HepG2 (cell line): ENCODE measurements at regions not wholly inside any gene's neighbourhood (a gene's known extent, or its start where the extent isn't known, plus 50 kb on each side); places are given as distances from the start of the nearest gene placed in this dataset.

ENCODE experiments used
- ATAC-seq: fragments of 200-7000 bp; cut with Tn5 transposase; 3 replicates; pipeline ENCODE4 v1.9.1; 2020; ENCODE audit warnings: mild to moderate bottlenecking, moderate library complexity
- BruUV-seq: library from RNA; stranded (reverse); fragments of 400-500 nt; replicated peaks from 2 replicates; lab custom pipeline; 2021; lab: Mats Ljungman, UMichigan
- CTCF ChIA-PET: fragments of 300-600 bp; formaldehyde crosslinking; extraction: SDS; loops from one replicate; lab custom pipeline; 2021; ENCODE audit warnings: low total read pairs, inconsistent platforms, low intra/inter-chr PET ratio; lab: Yijun Ruan, JAX
- POLR2A ChIA-PET: fragments of 350-600 bp; sonication (Branson Sonifier 250); formaldehyde crosslinking; loops from one replicate; lab custom pipeline; 2020; ENCODE audit warnings: antibody characterized with exemption, inconsistent platforms; lab: Yijun Ruan, JAX
- DNase-seq: peaks from one replicate; pipeline ENCODE4 v3.0.0-alpha.2; 2015; ENCODE audit warnings: low spot score
- FAIRE-seq: peaks from 3 replicates; lab custom pipeline; 2011; peaks lifted over from hg19 to GRCh38; lab: Jason Lieb, UNC
- H2AFZ ChIP-seq: one replicate; pipeline ENCODE4 v1.6.1; 2011; ENCODE audit warnings: low read length, inconsistent platforms
- H3K27ac ChIP-seq: fragments of 300-600 bp; 3 replicates; pipeline ENCODE4 v1.8.0; 2011; ENCODE audit warnings: mixed run types, mild to moderate bottlenecking, mixed read lengths, low read length, inconsistent platforms; ENCODE audit not compliant: insufficient read depth; ENCODE audit errors: extremely low read length
- H3K27me3 ChIP-seq, 2 experiments: fragments of 200-600 bp in 1 of 2; 2 replicates in 1 of 2; 3 replicates in 1 of 2; pipeline versions ENCODE4 v1.6.0 to v1.8.0; 2011; ENCODE audit warnings: low read length in 2 of 2, mild to moderate bottlenecking in 2 of 2, moderate library complexity in 2 of 2, inconsistent platforms in 1 of 2; ENCODE audit not compliant: insufficient read depth in 2 of 2, control insufficient read depth in 1 of 2
- H3K36me3 ChIP-seq, 2 experiments: fragments of 200-600 bp in 1 of 2; replicated peaks in 1 of 2; 2 replicates in 1 of 2; 3 replicates in 1 of 2; pipeline versions ENCODE4 v1.5.1 to v1.8.0; 2011; ENCODE audit warnings: low read length in 2 of 2, inconsistent platforms in 1 of 2; ENCODE audit not compliant: insufficient read depth in 2 of 2, control insufficient read depth in 1 of 2
- H3K4me1 ChIP-seq: 2 replicates; pipeline ENCODE4 v1.5.1; 2012; ENCODE audit warnings: low read length, inconsistent platforms; ENCODE audit not compliant: insufficient read depth
- H3K4me2 ChIP-seq: 2 replicates; pipeline ENCODE4 v1.6.0; 2011; ENCODE audit warnings: low read depth, low read length, inconsistent platforms
- H3K4me3 ChIP-seq, 3 experiments: fragments of 200-600 bp in 1 of 3; sonication (generic), shearing (Covaris generic) in 1 of 3; replicated peaks in 1 of 3; 2 replicates each; pipeline ENCODE4 v1.5.1; 2011 to 2016; ENCODE audit warnings: low read length in 3 of 3, inconsistent platforms in 2 of 3, low read depth in 2 of 3, mild to moderate bottlenecking in 2 of 3, control low read depth in 1 of 3, mixed read lengths in 1 of 3; ENCODE audit not compliant: insufficient read depth in 1 of 3
- H3K79me2 ChIP-seq: one replicate; pipeline ENCODE4 v1.6.1; 2011; ENCODE audit warnings: low read length, inconsistent platforms; ENCODE audit not compliant: insufficient read depth
- H3K9ac ChIP-seq: 2 replicates; pipeline ENCODE4 v1.6.0; 2011; ENCODE audit warnings: mild to moderate bottlenecking, low read depth, low read length, inconsistent platforms; ENCODE audit not compliant: insufficient read depth
- H3K9me3 ChIP-seq: 2 replicates; pipeline ENCODE4 v1.5.1; 2012; ENCODE audit warnings: mild to moderate bottlenecking, low read length
- H4K20me1 ChIP-seq: 2 replicates; pipeline ENCODE4 v1.6.0; 2011; ENCODE audit warnings: inconsistent platforms, mild to moderate bottlenecking, low read length, moderate library complexity; ENCODE audit not compliant: insufficient read depth
- RELA ChIP-seq: sonication (generic); formaldehyde crosslinking; IDR thresholded peaks from 2 replicates; pipeline ENCODE4 v1.4.0; 2020; ENCODE audit warnings: missing genetic modification reagents
- U2AF1 ChIP-seq: fragments of 200-400 bp; formaldehyde crosslinking; optimal IDR thresholded peaks from 2 replicates; pipeline ENCODE3; 2017; ENCODE audit warnings: mild to moderate bottlenecking, low read depth, low read length
- ZMAT3 ChIP-seq: sonication (generic); formaldehyde crosslinking; conservative IDR thresholded peaks from 2 replicates; pipeline ENCODE4 v1.7.0; 2021; ENCODE audit warnings: missing genetic modification reagents
- WGBS: methylation state at CpG from one replicate; pipeline ENCODE4 v1.1.6; 2017; ENCODE audit warnings: low lambda C conversion rate; 5-methylcytosine and 5-hydroxymethylcytosine counted together
- in situ Hi-C: cut with HindIII; loops from 2 replicates; pipeline ENCODE4 v1.10.0; 2017; ENCODE audit warnings: low pct_unique_long_range_greater_than_20kb; ENCODE audit not compliant: extremely low pct_ligation_motif_present
- intact Hi-C: fragments of 100-400 bp; cut with micrococcal nuclease; formaldehyde crosslinking; loops from one replicate; pipeline ENCODE4 v1.10.0; 2022; ENCODE audit not compliant: unreplicated experiment
- TF ChIP-seq, protein P1 (sequence below): sonication (generic); formaldehyde crosslinking; conservative IDR thresholded peaks from 2 replicates; pipeline ENCODE4 v1.4.0; 2020; ENCODE audit warnings: missing genetic modification reagents

DNA sequence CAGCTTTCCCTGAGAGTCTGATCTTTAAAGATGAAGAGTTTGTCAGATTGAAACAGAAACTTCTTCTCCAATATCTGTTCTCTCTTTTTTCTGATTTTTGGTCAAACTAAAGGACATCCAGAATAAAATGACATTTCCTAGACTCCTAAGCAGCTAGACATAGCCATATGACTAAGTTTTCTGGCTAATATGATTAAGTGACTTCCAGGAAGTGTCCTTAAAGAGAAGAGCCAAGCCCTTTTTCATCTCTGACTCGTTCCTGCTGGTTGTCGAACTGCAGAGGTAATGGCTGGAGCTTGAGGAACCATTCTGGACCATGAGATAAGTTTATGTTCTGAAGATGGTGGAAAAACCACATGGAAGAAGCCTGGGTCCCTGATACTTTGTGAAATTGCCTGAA lies 546.0 kb downstream of the BCOR start:
- Histone ChIP-seq H3K79me2 (no peaks in the 10 kb centered on the region), H3K4me3 (no peak overlapping the region), H2AFZ (no peak overlapping the region), H3K9ac (no peak overlapping the region), H3K9me3 (no peaks in the 10 kb centered on the region), H3K4me2 (no peak overlapping the region), H3K27ac (no peak overlapping the region), H4K20me1 (no peaks in the 10 kb centered on the region)
- intact Hi-C loops = no loop called here
- BruUV-seq = no TSS peak
- in situ Hi-C loops = no loop called here
- ChIA-PET POLR2A (no interaction called here), CTCF (no interaction called here)
- no CpG with 5 or more reads among the region's 2 CpGs for WGBS
- ATAC-seq (no peak), FAIRE-seq (no peak), DNase-seq (no peak)
- TF ChIP-seq RELA (CRISPR knock-in tag) (no peak), U2AF1 (no peak)
- TF ChIP-seq, all 625 proteins: peak for 0
- Histone ChIP-seq H3K27me3 (no peaks in the 10 kb centered on the region), H3K36me3 (no peaks in the 10 kb centered on the region), H3K4me1 (no peaks in the 10 kb centered on the region)

DNA sequence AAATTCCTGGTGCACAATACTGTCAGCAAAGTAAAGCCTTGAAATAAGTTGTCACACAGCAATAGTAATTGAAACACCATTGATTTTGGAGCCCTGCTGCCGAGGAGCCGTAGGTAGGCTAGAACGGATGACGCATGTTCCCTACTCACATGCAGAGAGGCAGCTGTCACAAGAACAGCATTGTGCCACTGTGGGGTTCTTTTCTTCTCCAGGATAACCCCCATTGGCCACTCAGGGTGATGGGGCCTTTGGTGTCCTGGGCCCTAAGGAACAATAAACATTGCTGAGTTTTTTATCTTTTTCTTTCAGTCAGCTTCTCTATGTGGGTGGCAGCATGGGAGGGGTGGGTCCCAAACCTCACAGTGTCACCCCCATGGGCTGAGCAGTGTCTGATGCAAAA lies 542.3 kb downstream of the BCOR start:
- Histone ChIP-seq H3K36me3 (no peaks in the 10 kb centered on the region), H3K27ac (no peak overlapping the region), H3K4me2 (no peak overlapping the region), H2AFZ (no peak overlapping the region), H4K20me1 (no peaks in the 10 kb centered on the region), H3K9me3 (no peaks in the 10 kb centered on the region), H3K9ac (no peak overlapping the region), H3K79me2 (no peaks in the 10 kb centered on the region), H3K4me3 (no peak overlapping the region), H3K27me3 (no peaks in the 10 kb centered on the region), H3K4me1 (no peaks in the 10 kb centered on the region)
- in situ Hi-C loops (no loop called here), intact Hi-C loops (no loop called here)
- ChIA-PET CTCF (no interaction called here), POLR2A (no interaction called here)
- no peak for TF ChIP-seq ZMAT3 (CRISPR knock-in tag)
- TF ChIP-seq, protein P1, sequence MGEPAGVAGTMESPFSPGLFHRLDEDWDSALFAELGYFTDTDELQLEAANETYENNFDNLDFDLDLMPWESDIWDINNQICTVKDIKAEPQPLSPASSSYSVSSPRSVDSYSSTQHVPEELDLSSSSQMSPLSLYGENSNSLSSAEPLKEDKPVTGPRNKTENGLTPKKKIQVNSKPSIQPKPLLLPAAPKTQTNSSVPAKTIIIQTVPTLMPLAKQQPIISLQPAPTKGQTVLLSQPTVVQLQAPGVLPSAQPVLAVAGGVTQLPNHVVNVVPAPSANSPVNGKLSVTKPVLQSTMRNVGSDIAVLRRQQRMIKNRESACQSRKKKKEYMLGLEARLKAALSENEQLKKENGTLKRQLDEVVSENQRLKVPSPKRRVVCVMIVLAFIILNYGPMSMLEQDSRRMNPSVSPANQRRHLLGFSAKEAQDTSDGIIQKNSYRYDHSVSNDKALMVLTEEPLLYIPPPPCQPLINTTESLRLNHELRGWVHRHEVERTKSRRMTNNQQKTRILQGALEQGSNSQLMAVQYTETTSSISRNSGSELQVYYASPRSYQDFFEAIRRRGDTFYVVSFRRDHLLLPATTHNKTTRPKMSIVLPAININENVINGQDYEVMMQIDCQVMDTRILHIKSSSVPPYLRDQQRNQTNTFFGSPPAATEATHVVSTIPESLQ = no peak
- BruUV-seq = no TSS peak
- DNase-seq (no peak), FAIRE-seq (no peak), ATAC-seq (no peak)
- WGBS = 90% methylated on average over 2 of the region's 4 CpGs
